NT2/D1 (cell line): ENCODE measurements at regions not wholly inside any gene's neighbourhood (a gene's known extent, or its start where the extent isn't known, plus 50 kb on each side); places are given as distances from the start of the nearest gene placed in this dataset.

Experiments used
- DNase-seq: peaks from one replicate; pipeline ENCODE4 v3.0.0-alpha.2; 2011; ENCODE audit warnings: low read depth, low spot score
- H3K27me3 ChIP-seq: 2 replicates; pipeline ENCODE4 v1.6.0; 2011; ENCODE audit warnings: mild to moderate bottlenecking; ENCODE audit not compliant: insufficient read length, insufficient read depth
- H3K36me3 ChIP-seq: 2 replicates; pipeline ENCODE4 v1.6.1; 2011; ENCODE audit warnings: mild to moderate bottlenecking, low read length, mixed read lengths; ENCODE audit not compliant: insufficient read depth, insufficient read length
- H3K4me1 ChIP-seq: 2 replicates; pipeline ENCODE4 v1.5.1; 2011; ENCODE audit not compliant: insufficient read depth, insufficient read length
- H3K4me3 ChIP-seq: 2 replicates; pipeline ENCODE4 v1.5.1; 2011; ENCODE audit warnings: low read depth; ENCODE audit not compliant: insufficient read length
- H3K9ac ChIP-seq: 2 replicates; pipeline ENCODE4 v1.6.0; 2011; ENCODE audit warnings: low read depth; ENCODE audit not compliant: insufficient read length
- H3K9me3 ChIP-seq: 2 replicates; pipeline ENCODE4 v1.5.1; 2011; ENCODE audit warnings: mild to moderate bottlenecking, low read length; ENCODE audit not compliant: insufficient read depth
- SUZ12 ChIP-seq: IDR thresholded peaks from 2 replicates; pipeline ENCODE4 v1.6.1; 2011; ENCODE audit not compliant: insufficient read length, insufficient read depth; ENCODE audit errors: extremely low read depth
- YY1 ChIP-seq: IDR thresholded peaks from 2 replicates; pipeline ENCODE4 v1.6.1; 2011; ENCODE audit not compliant: insufficient read length, insufficient read depth
- ZNF274 ChIP-seq: IDR thresholded peaks from 2 replicates; pipeline ENCODE4 v1.6.1; 2011; ENCODE audit warnings: mild to moderate bottlenecking, low read depth, low read length

GRCh38 chr2:67540962-67541361, 143.8 kb downstream of the ETAA1 start:
- H3K9me3 ChIP-seq: peaks cover 1% of the 10 kb centered on the region; the same call in 1 of the 2 replicates
- H3K27me3 ChIP-seq: no peaks in the 10 kb centered on the region
- H3K9ac ChIP-seq: no peak overlapping the region
- no peak overlapping the region for H3K4me3 ChIP-seq
- no peaks in the 10 kb centered on the region for H3K36me3 ChIP-seq
- no peak for DNase-seq
- H3K4me1 ChIP-seq: no peaks in the 10 kb centered on the region
- TF ChIP-seq ZNF274: no peak
- TF ChIP-seq SUZ12: no peak
- TF ChIP-seq YY1: no peak

DNA sequence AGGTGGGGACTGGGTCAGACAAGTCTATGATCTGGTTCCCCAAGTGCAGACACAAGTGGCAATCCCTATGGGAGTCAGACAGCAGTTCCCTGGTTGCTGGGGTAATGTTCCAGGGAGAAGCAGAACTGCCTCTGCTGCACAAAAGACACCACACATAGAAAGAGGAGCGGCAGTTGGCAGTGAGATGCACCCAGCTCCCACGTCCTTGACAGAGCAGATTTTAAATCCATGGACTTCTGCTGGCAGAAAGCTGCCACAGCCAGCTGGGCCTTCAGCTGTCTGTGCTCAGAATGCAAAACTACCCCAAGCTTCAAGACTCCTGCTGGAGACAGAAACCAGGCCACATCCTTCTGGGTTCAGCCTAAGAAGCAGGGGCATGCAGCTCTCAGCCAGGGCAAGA, 147.2 kb downstream of the ETAA1 start:
- no peak overlapping the region for H3K9ac ChIP-seq
- H3K4me3 ChIP-seq: no peak overlapping the region
- no peaks in the 10 kb centered on the region for H3K4me1 ChIP-seq
- TF ChIP-seq ZNF274 (no peak), YY1 (no peak), SUZ12 (no peak)
- H3K27me3 ChIP-seq: no peaks in the 10 kb centered on the region
- no peak for DNase-seq
- H3K36me3 ChIP-seq: no peaks in the 10 kb centered on the region
- peaks cover 7% of the 10 kb centered on the region; the same call in 1 of the 2 replicates for H3K9me3 ChIP-seq

- TF ChIP-seq SUZ12 (no peak), YY1 (no peak), ZNF274 (no peak)
- peaks cover 3% of the 10 kb centered on the region for H3K27me3 ChIP-seq
- H3K9me3 ChIP-seq: peaks cover 7% of the 10 kb centered on the region; the same call in 1 of the 2 replicates
- no peaks in the 10 kb centered on the region for H3K36me3 ChIP-seq
- H3K4me3 ChIP-seq: no peak overlapping the region
- H3K4me1 ChIP-seq: no peaks in the 10 kb centered on the region
- DNase-seq: peak; percentile 5
- H3K9ac ChIP-seq: no peak overlapping the region
Measured at GRCh38 chr2:67548317-67549201, 151.4 kb downstream of the ETAA1 start.

- DNase-seq: no peak
- Histone ChIP-seq H3K4me1 (no peaks in the 10 kb centered on the region), H3K27me3 (no peaks in the 10 kb centered on the region), H3K9ac (no peak overlapping the region), H3K9me3 (no peaks in the 10 kb centered on the region), H3K4me3 (no peak overlapping the region), H3K36me3 (no peaks in the 10 kb centered on the region)
- TF ChIP-seq SUZ12: no peak
- no peak for TF ChIP-seq ZNF274
- TF ChIP-seq YY1: no peak
Measured at GRCh38 chr2:67559156-67559555, 162.0 kb downstream of the ETAA1 start.

DNA sequence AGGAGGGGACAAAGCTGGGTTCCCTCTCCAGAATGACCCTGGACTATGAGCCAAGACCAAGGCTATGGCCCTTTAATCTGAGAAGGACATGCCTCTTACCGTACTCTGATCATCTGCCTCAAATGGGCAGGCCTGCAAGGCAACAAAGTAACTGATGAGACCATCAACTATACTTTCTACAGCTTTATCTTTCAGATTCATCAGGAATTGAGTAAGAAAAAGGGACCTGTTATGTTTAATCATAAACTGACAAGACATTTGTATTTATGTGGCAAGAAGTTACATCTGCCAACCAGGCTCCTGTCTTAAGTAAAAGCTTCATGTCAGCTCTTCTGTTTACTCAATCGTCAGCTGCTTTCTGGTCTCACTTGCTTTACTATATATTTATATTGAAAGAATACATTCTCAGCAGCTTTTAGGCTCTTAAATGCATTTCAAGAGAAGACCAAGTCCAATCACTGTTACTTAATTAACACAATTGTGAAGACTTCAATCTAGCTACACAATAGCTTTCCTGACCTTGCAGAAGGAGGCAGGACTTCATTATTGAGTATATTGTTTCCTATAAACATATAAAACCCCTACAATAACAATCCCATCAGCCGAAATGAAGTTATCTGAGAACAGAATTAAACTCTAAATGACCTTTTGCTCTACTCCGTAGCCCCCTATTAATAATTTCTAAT, 163.8 kb downstream of the ETAA1 start:
- no peak overlapping the region for H3K4me3 ChIP-seq
- H3K9ac ChIP-seq: no peak overlapping the region
- TF ChIP-seq ZNF274: no peak
- TF ChIP-seq YY1: no peak
- no peak for TF ChIP-seq SUZ12

DNA sequence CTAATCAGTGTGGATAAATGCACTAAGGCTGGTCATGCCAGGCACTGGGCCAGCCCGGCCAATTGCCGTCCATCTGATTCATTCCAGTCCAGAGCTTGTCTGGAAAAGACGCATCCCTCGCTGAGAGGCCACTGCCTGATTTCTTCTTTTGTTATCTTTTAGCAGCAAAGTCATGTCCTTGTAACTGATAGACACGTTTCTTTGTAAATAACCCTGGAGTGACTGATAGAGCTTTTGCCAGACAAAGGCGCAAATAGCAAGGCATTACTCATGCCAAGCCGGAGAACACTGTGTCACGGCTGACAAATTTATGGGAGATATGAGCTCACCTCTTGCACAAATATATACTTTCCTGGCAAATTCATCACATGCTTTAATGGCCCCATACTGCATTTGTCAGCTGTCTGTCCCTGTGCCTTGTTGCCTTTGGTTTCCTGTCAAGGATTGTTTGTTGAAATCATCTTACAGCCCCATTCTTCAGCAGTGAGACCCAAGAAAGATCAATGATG, 164.4 kb downstream of the ETAA1 start:
- no peak overlapping the region for H3K9ac ChIP-seq
- no peak for DNase-seq
- no peak overlapping the region for H3K4me3 ChIP-seq
- no peaks in the 10 kb centered on the region for H3K36me3 ChIP-seq
- no peak for TF ChIP-seq ZNF274
- no peak for TF ChIP-seq SUZ12
- no peak for TF ChIP-seq YY1
- no peaks in the 10 kb centered on the region for H3K4me1 ChIP-seq
- no peaks in the 10 kb centered on the region for H3K9me3 ChIP-seq
- H3K27me3 ChIP-seq: no peaks in the 10 kb centered on the region

More for the DNA sequence above, 163.8 kb downstream of the ETAA1 start:
- no peaks in the 10 kb centered on the region for H3K36me3 ChIP-seq
- no peaks in the 10 kb centered on the region for H3K9me3 ChIP-seq
- no peaks in the 10 kb centered on the region for H3K4me1 ChIP-seq
- no peaks in the 10 kb centered on the region for H3K27me3 ChIP-seq
- DNase-seq: no peak

GRCh38 chr2:67564076-67564475, 166.9 kb downstream of the ETAA1 start:
- Histone ChIP-seq H3K36me3 (no peaks in the 10 kb centered on the region), H3K27me3 (no peaks in the 10 kb centered on the region), H3K4me1 (no peaks in the 10 kb centered on the region), H3K9me3 (no peaks in the 10 kb centered on the region), H3K4me3 (no peak overlapping the region), H3K9ac (no peak overlapping the region)
- no peak for TF ChIP-seq ZNF274
- TF ChIP-seq SUZ12: no peak
- TF ChIP-seq YY1: no peak
- DNase-seq: no peak
